22Rv1 (cell line): ENCODE measurements at regions not wholly inside any gene's neighbourhood (a gene's known extent, or its start where the extent isn't known, plus 50 kb on each side); places are given as distances from the start of the nearest gene placed in this dataset.

ENCODE experiments used
- ZFX ChIP-seq: fragments of 450-650 bp; IDR thresholded peaks from 2 replicates; pipeline ENCODE4 v1.6.1; 2017; ENCODE audit warnings: antibody characterized with exemption, borderline replicate concordance
- TF ChIP-seq, protein P1 (sequence below): fragments of 450-650 bp; IDR thresholded peaks from 2 replicates; pipeline ENCODE4 v1.5.1; 2017; ENCODE audit warnings: mild to moderate bottlenecking

DNA sequence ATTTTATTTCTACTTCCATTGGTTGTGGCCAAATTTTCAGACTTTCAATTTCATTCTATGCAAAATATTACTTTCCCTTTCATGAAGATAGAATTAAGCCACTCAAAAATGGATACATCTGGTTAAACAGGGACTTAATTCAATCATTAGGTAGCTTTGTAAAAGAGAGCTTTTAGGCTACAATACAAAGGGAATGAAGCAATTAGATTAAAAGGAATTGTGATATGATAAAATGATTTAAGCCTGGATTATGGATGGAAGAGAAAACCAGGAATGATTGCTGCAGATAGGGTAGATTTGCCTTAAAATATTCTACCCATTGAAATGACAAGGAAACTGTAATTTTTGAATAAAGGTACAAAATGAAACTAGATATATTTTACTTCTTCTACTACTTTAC lies 134.6 kb upstream of the PDHA2 start:
- TF ChIP-seq ZFX: no peak
- TF ChIP-seq, protein P1, sequence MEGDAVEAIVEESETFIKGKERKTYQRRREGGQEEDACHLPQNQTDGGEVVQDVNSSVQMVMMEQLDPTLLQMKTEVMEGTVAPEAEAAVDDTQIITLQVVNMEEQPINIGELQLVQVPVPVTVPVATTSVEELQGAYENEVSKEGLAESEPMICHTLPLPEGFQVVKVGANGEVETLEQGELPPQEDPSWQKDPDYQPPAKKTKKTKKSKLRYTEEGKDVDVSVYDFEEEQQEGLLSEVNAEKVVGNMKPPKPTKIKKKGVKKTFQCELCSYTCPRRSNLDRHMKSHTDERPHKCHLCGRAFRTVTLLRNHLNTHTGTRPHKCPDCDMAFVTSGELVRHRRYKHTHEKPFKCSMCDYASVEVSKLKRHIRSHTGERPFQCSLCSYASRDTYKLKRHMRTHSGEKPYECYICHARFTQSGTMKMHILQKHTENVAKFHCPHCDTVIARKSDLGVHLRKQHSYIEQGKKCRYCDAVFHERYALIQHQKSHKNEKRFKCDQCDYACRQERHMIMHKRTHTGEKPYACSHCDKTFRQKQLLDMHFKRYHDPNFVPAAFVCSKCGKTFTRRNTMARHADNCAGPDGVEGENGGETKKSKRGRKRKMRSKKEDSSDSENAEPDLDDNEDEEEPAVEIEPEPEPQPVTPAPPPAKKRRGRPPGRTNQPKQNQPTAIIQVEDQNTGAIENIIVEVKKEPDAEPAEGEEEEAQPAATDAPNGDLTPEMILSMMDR: no peak
